NT2/D1 (cell line): ENCODE measurements at regions not wholly inside any gene's neighbourhood (a gene's known extent, or its start where the extent isn't known, plus 50 kb on each side); places are given as distances from the start of the nearest gene placed in this dataset.

Experiments used
- SUZ12 ChIP-seq: IDR thresholded peaks from 2 replicates; pipeline ENCODE4 v1.6.1; 2011; ENCODE audit not compliant: insufficient read length, insufficient read depth; ENCODE audit errors: extremely low read depth
- YY1 ChIP-seq: IDR thresholded peaks from 2 replicates; pipeline ENCODE4 v1.6.1; 2011; ENCODE audit not compliant: insufficient read length, insufficient read depth
- ZNF274 ChIP-seq: IDR thresholded peaks from 2 replicates; pipeline ENCODE4 v1.6.1; 2011; ENCODE audit warnings: mild to moderate bottlenecking, low read depth, low read length

- no peak for TF ChIP-seq SUZ12
- no peak for TF ChIP-seq ZNF274
- TF ChIP-seq YY1: no peak
Measured at GRCh38 chr4:8710946-8711345, 118.4 kb downstream of the CPZ start.
